B cell (primary cell): ENCODE measurements at regions not wholly inside any gene's neighbourhood (a gene's known extent, or its start where the extent isn't known, plus 50 kb on each side); places are given as distances from the start of the nearest gene placed in this dataset.
"Not testable (repeated sequence)": the region's sequence is repeated elsewhere in the genome, so short reads cannot be mapped to it uniquely, and the experiment has no call there.

Experiments
- ATAC-seq: fragments of 200-7000 bp; cut with Tn5 transposase; one replicate; pipeline ENCODE4 v1.10.0; 2021; ENCODE audit warnings: low read depth, mild to moderate bottlenecking, moderate number of reproducible peaks, moderate library complexity
- CTCF ChIA-PET: fragments of 350-600 bp; sonication (Branson Sonifier 250); formaldehyde crosslinking; loops from one replicate; lab custom pipeline; 2021; ENCODE audit warnings: antibody characterized with exemption, inconsistent platforms; lab: Charles Lee
- POLR2A ChIA-PET: fragments of 350-600 bp; sonication (Branson Sonifier 250); formaldehyde crosslinking; loops from one replicate; lab custom pipeline; 2021; ENCODE audit warnings: antibody characterized with exemption; lab: Charles Lee
- DNase-seq: peaks from one replicate; pipeline ENCODE4 v3.0.0; 2013
- H2AFZ ChIP-seq: 2 replicates; pipeline ENCODE4 v1.6.1; 2012; ENCODE audit warnings: mild to moderate bottlenecking, low read depth, low read length; ENCODE audit not compliant: insufficient read depth, poor library complexity, severe bottlenecking
- H3K27ac ChIP-seq, 2 donors: 1 replicate in 1 of 2; 2 replicates in 1 of 2; pipeline ENCODE4 v1.5.1; 2012 to 2013; ENCODE audit warnings: low read length in 2 of 2, mild to moderate bottlenecking in 2 of 2, moderate library complexity in 1 of 2
- H3K27me3 ChIP-seq, 4 experiments: fragments of 200-600 bp in 1 of 4; sonication (generic) in 1 of 4; replicated peaks in 1 of 4; 1 replicate in 2 of 4; 2 replicates in 2 of 4; pipeline versions ENCODE4 v1.6.1 to v1.7.0; 2013 to 2016; ENCODE audit warnings: low read length in 3 of 4, mild to moderate bottlenecking in 2 of 4, mixed read lengths in 1 of 4, moderate library complexity in 1 of 4; ENCODE audit not compliant: insufficient read depth in 4 of 4, control insufficient read depth in 3 of 4; ENCODE audit errors: control extremely low read depth in 1 of 4
- H3K36me3 ChIP-seq, 2 experiments: replicated peaks in 1 of 2; 1 replicate in 1 of 2; 2 replicates in 1 of 2; pipeline versions ENCODE4 v1.6.1 to v1.7.1; 2013; ENCODE audit warnings: low read length in 1 of 2; ENCODE audit not compliant: insufficient read depth in 2 of 2, control insufficient read depth in 1 of 2; ENCODE audit errors: control extremely low read depth in 1 of 2, extremely low read depth in 1 of 2
- H3K4me1 ChIP-seq, 2 donors: fragments of 200-600 bp in 1 of 2; sonication (generic) in 1 of 2; 1 replicate in 1 of 2; 2 replicates in 1 of 2; pipeline versions ENCODE4 v1.5.1 to v1.6.1; 2013 to 2017; ENCODE audit warnings: low read length in 2 of 2; ENCODE audit not compliant: control insufficient read depth in 2 of 2, insufficient read depth in 2 of 2
- H3K4me2 ChIP-seq: replicated peaks from 2 replicates; pipeline ENCODE3; 2012; ENCODE audit warnings: mild to moderate bottlenecking, low read depth, low read length; ENCODE audit not compliant: poor library complexity, severe bottlenecking
- H3K4me3 ChIP-seq, 5 experiments: fragments of 200-600 bp in 1 of 5; sonication (generic) in 1 of 5; 1 replicate in 3 of 5; 2 replicates in 2 of 5; pipeline versions ENCODE4 v1.5.1 to v1.7.0; 2011 to 2016; ENCODE audit warnings: low read length in 4 of 5, mild to moderate bottlenecking in 4 of 5, low read depth in 2 of 5, control low read depth in 1 of 5, moderate library complexity in 1 of 5; ENCODE audit not compliant: insufficient read depth in 1 of 5; ENCODE audit errors: control extremely low read depth in 1 of 5, extremely low read depth in 1 of 5
- H3K79me2 ChIP-seq: fragments of 200-600 bp; sonication (generic); one replicate; pipeline ENCODE4 v1.6.0; 2016; ENCODE audit warnings: low read length; ENCODE audit not compliant: control insufficient read depth, insufficient read depth
- H3K9ac ChIP-seq: fragments of 200-600 bp; sonication (generic); 2 replicates; pipeline ENCODE4 v1.6.1; 2017; ENCODE audit warnings: mild to moderate bottlenecking, low read length, moderate library complexity
- H3K9me3 ChIP-seq, 3 donors: one replicate each; pipeline versions ENCODE4 v1.6.1 to v1.7.1; 2013; ENCODE audit warnings: low read length in 2 of 3; ENCODE audit not compliant: control insufficient read depth in 2 of 3, insufficient read depth in 1 of 3; ENCODE audit errors: control extremely low read depth in 1 of 3
- H4K20me1 ChIP-seq: 2 replicates; pipeline ENCODE4 v1.6.0; 2012; ENCODE audit warnings: mild to moderate bottlenecking, low read length; ENCODE audit not compliant: insufficient read depth, control insufficient read depth, poor library complexity, severe bottlenecking
- H3K27ac Mint-ChIP-seq: one replicate; pipeline ENCODE4 v1.8.0; 2021; ENCODE audit warnings: mixed read lengths
- H3K27me3 Mint-ChIP-seq: one replicate; pipeline ENCODE4 v1.8.0; 2021; ENCODE audit warnings: mixed read lengths
- H3K4me1 Mint-ChIP-seq: one replicate; pipeline ENCODE4 v1.8.0; 2021; ENCODE audit warnings: mixed read lengths
- H3K4me3 Mint-ChIP-seq: one replicate; pipeline ENCODE4 v1.8.0; 2021; ENCODE audit warnings: mixed read lengths
- H3K9me3 Mint-ChIP-seq: one replicate; pipeline ENCODE4 v1.8.0; 2022; ENCODE audit warnings: mixed read lengths; ENCODE audit not compliant: insufficient read depth
- WGBS: methylation state at CpG from one replicate; pipeline ENCODE4 v1.1.5; 2013; ENCODE audit warnings: missing lambda C conversion rate; ENCODE audit not compliant: insufficient coverage; 5-methylcytosine and 5-hydroxymethylcytosine counted together
- intact Hi-C: fragments of 100-400 bp; cut with micrococcal nuclease; formaldehyde crosslinking; loops from one replicate; pipeline ENCODE4 v1.10.0; 2022

- H3K9me3 Mint-ChIP-seq, H3K27me3 ChIP-seq, H3K9ac ChIP-seq, ATAC-seq, H3K27ac Mint-ChIP-seq, H3K9me3 ChIP-seq, DNase-seq, H3K36me3 ChIP-seq, H3K4me3 Mint-ChIP-seq, CTCF ChIA-PET, POLR2A ChIA-PET, H3K4me3 ChIP-seq, H3K79me2 ChIP-seq, H4K20me1 ChIP-seq, H3K4me1 Mint-ChIP-seq, H2AFZ ChIP-seq, H3K27me3 Mint-ChIP-seq, H3K4me1 ChIP-seq, intact Hi-C loops, H3K27ac ChIP-seq, H3K4me2 ChIP-seq: not testable (repeated sequence)
- WGBS = no CpG with 5 or more reads among the region's 24 CpGs
These were observed 5464.3 kb upstream of the TPTE start for GRCh38 chr21:5057077-5057476.

GRCh38 chr21:5060364-5061083 is 5460.9 kb upstream of the TPTE start:
- POLR2A ChIA-PET, H3K4me1 Mint-ChIP-seq, H3K4me3 ChIP-seq, H3K79me2 ChIP-seq, ATAC-seq, H3K27me3 Mint-ChIP-seq, H3K9me3 ChIP-seq, H4K20me1 ChIP-seq, DNase-seq, H3K4me3 Mint-ChIP-seq, H3K4me1 ChIP-seq, intact Hi-C loops, H3K9ac ChIP-seq, H3K4me2 ChIP-seq, H3K36me3 ChIP-seq, CTCF ChIA-PET, H3K27ac Mint-ChIP-seq, H3K27me3 ChIP-seq, H2AFZ ChIP-seq, H3K27ac ChIP-seq, H3K9me3 Mint-ChIP-seq: not testable (repeated sequence)
- WGBS = no CpG with 5 or more reads among the region's 30 CpGs

GRCh38 chr21:5064581-5065142 is 5456.7 kb upstream of the TPTE start:
- H3K79me2 ChIP-seq, intact Hi-C loops, H3K9me3 ChIP-seq, H3K4me3 ChIP-seq, H3K36me3 ChIP-seq, H3K9me3 Mint-ChIP-seq, H3K27ac Mint-ChIP-seq, POLR2A ChIA-PET, CTCF ChIA-PET, ATAC-seq, H2AFZ ChIP-seq, H4K20me1 ChIP-seq, H3K4me3 Mint-ChIP-seq, H3K4me1 Mint-ChIP-seq, H3K27me3 Mint-ChIP-seq, H3K4me1 ChIP-seq, DNase-seq, H3K27me3 ChIP-seq, H3K9ac ChIP-seq, H3K4me2 ChIP-seq, H3K27ac ChIP-seq: not testable (repeated sequence)
- no CpG with 5 or more reads among the region's 25 CpGs for WGBS
